ENCODE measurements at regions not wholly inside any gene's neighbourhood (a gene's known extent, or its start where the extent isn't known, plus 50 kb on each side); places are given as distances from the start of the nearest gene placed in this dataset.

- TF ChIP-seq CTCF (IDR thresholded peaks at IDR 0.05), result no peak
- TF ChIP-seq POLR2AphosphoS5 (IDR thresholded peaks at IDR 0.05), result no peak
Measured at GRCh38 chr11:25777343-25777742, 554.6 kb upstream of the ANO3 start.

Measured in upper lobe of left lung (tissue), 4 donors.